Gastrocnemius medialis (tissue), 4 donors: ENCODE measurements at regions not wholly inside any gene's neighbourhood (a gene's known extent, or its start where the extent isn't known, plus 50 kb on each side); places are given as distances from the start of the nearest gene placed in this dataset.

Source experiments
- CTCF ChIP-seq, 5 experiments: fragments of 450-650 bp in 3 of 5; fragments of 200-600 bp in 2 of 5; sonication (generic) in 2 of 5; IDR thresholded peaks in 4 of 5; conservative IDR thresholded peaks in 1 of 5; 1 replicate in 4 of 5; 2 replicates in 1 of 5; pipeline ENCODE4 v1.5.1; 2016 to 2019; ENCODE audit warnings: antibody characterized with exemption in 5 of 5, mild to moderate bottlenecking in 3 of 5, moderate library complexity in 3 of 5
- POLR2A ChIP-seq, 2 donors: fragments of 450-650 bp; IDR thresholded peaks; one replicate each; pipeline ENCODE4 v1.6.1; 2017; ENCODE audit warnings: antibody characterized with exemption in 2 of 2, mild to moderate bottlenecking in 2 of 2, moderate library complexity in 2 of 2

- TF ChIP-seq CTCF (IDR thresholded peaks at IDR 0.05 in 4 of 5, conservative IDR thresholded peaks at IDR 0.05 in 1 of 5): no peak
- TF ChIP-seq POLR2A (IDR thresholded peaks at IDR 0.05): no peak
Measured at GRCh38 chr10:10130686-10131085, 887.0 kb upstream of the CELF2 start.
